ENCODE measurements at regions not wholly inside any gene's neighbourhood (a gene's known extent, or its start where the extent isn't known, plus 50 kb on each side); places are given as distances from the start of the nearest gene placed in this dataset.

DNA sequence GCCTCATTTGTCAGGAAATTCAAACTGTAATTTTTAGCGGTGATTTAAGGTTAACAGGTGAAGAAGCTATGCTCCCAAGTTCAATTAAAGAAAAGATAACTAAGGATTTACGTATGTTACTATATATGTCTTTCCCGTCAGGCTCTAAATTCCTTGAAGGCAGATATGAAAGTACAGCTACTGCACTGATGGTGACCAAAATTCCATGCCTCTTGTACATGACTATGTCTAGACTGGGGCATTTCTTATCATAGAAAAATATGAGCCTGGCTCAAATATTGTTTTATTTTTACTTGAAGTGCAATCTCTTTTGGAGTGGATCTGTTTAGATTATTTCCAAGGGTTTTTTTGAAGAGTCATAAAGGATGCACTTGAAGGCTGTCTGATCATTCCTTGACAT, 647.1 kb upstream of the KCNMB2 start:
- no peak for TF ChIP-seq CTCF (IDR thresholded peaks at IDR 0.05)
- TF ChIP-seq POLR2A (IDR thresholded peaks at IDR 0.05) = no peak

Data from testis (tissue), 2 donors.